ENCODE measurements at regions not wholly inside any gene's neighbourhood (a gene's known extent, or its start where the extent isn't known, plus 50 kb on each side); places are given as distances from the start of the nearest gene placed in this dataset.

GRCh38 chr5:5683174-5683573 is 260.7 kb downstream of the ICE1 start:
- no peak overlapping the region for H3K9ac ChIP-seq (ENCODE audit: low read length)
- no peak overlapping the region for H2AFZ ChIP-seq (ENCODE audit: low read length)
- POLR2A ChIA-PET (ENCODE audit: unreplicated experiment), result no interaction called here
- no peak overlapping the region for H3K4me2 ChIP-seq (ENCODE audit: low read length)
- no peaks in the 10 kb centered on the region for H3K36me3 ChIP-seq (ENCODE audit: low read depth, low read length)
- H3K79me2 ChIP-seq (ENCODE audit: low read length), result no peaks in the 10 kb centered on the region
- no peak overlapping the region for H3K4me3 ChIP-seq (ENCODE audit: low read length)
- no peak for ATAC-seq
- no peaks in the 10 kb centered on the region; the same call in 1 of the 2 replicates for H3K9me2 ChIP-seq (replicated peaks; ENCODE audit: low read length)
- H3K27ac ChIP-seq (ENCODE audit: low read length), result no peak overlapping the region
- H3F3A ChIP-seq (ENCODE audit: low read length, unreplicated experiment), result no peaks in the 10 kb centered on the region
- no TSS peak for BruUV-seq (replicated peaks)
- intact Hi-C loops (cut with micrococcal nuclease), result no loop called here
- H3K9me3 ChIP-seq (ENCODE audit: low read length), result no peaks in the 10 kb centered on the region; the same call in 1 of the 2 replicates
- H3K4me1 ChIP-seq (ENCODE audit: insufficient read depth, low read length), result no peaks in the 10 kb centered on the region
- CTCF ChIA-PET, result no interaction called here
- no peaks in the 10 kb centered on the region for H4K20me1 ChIP-seq (ENCODE audit: low read length)
- H3K27me3 ChIP-seq (ENCODE audit: low read length), result peaks cover 73% of the 10 kb centered on the region
- no peak for TF ChIP-seq EZH2phosphoT487 (IDR thresholded peaks at IDR 0.05; ENCODE audit: borderline replicate concordance, low read length)
- no peak for TF ChIP-seq EZH2 (IDR thresholded peaks at IDR 0.05; ENCODE audit: low read length, unreplicated experiment)
- TF ChIP-seq CTCF (conservative IDR thresholded peaks at IDR 0.05; ENCODE audit: low read depth, low read length), result no peak
- DNase-seq, result no peak

- ChIA-PET POLR2A (ENCODE audit: unreplicated experiment) (no interaction called here), CTCF (no interaction called here)
- Histone ChIP-seq H3K4me2 (ENCODE audit: low read length) (no peak overlapping the region), H2AFZ (ENCODE audit: low read length) (no peak overlapping the region), H3K79me2 (ENCODE audit: low read length) (no peaks in the 10 kb centered on the region), H3K9ac (ENCODE audit: low read length) (no peak overlapping the region), H3K9me2 (replicated peaks; ENCODE audit: low read length) (no peaks in the 10 kb centered on the region), H3K27me3 (ENCODE audit: low read length) (peaks cover 47% of the 10 kb centered on the region), H3K36me3 (ENCODE audit: low read depth, low read length) (no peaks in the 10 kb centered on the region), H3K4me1 (ENCODE audit: insufficient read depth, low read length) (no peaks in the 10 kb centered on the region), H3K4me3 (ENCODE audit: low read length) (no peak overlapping the region), H4K20me1 (ENCODE audit: low read length) (no peaks in the 10 kb centered on the region), H3F3A (ENCODE audit: low read length, unreplicated experiment) (no peaks in the 10 kb centered on the region), H3K27ac (ENCODE audit: low read length) (no peak overlapping the region), H3K9me3 (ENCODE audit: low read length) (no peaks in the 10 kb centered on the region)
- intact Hi-C loops (cut with micrococcal nuclease), result no loop called here
- BruUV-seq (replicated peaks), result no TSS peak
- no peak for TF ChIP-seq EZH2phosphoT487 (IDR thresholded peaks at IDR 0.05; ENCODE audit: borderline replicate concordance, low read length)
- no peak for TF ChIP-seq CTCF (conservative IDR thresholded peaks at IDR 0.05; ENCODE audit: low read depth, low read length)
- TF ChIP-seq EZH2 (IDR thresholded peaks at IDR 0.05; ENCODE audit: low read length, unreplicated experiment), result no peak
- ATAC-seq (no peak), DNase-seq (peak; percentile 19)
These were observed 256.4 kb downstream of the ICE1 start for GRCh38 chr5:5678909-5679308.

DNA sequence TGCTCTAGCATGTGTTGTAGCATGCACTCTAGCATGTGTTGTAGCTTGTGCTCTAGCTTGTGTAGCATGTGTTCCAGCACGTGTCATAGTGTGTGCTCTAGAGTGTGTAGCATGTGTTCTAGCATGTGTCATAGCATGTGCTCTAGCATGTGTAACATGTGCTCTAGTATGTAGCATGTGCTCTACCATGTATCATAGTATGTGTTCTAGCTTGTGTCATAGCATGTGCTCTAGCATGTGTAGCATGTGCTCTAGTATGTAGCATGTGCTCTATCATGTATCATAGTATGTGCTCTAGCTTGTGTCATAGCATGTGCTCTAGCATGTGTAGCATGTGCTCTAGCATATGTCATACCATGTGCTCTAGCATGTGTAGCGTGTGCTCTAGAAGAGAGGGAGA is 255.3 kb downstream of the ICE1 start:
- Histone ChIP-seq H3K27ac (ENCODE audit: low read length) (no peak overlapping the region), H3K79me2 (ENCODE audit: low read length) (no peaks in the 10 kb centered on the region), H3K9me3 (ENCODE audit: low read length) (no peaks in the 10 kb centered on the region), H3K4me3 (ENCODE audit: low read length) (no peak overlapping the region), H3K4me2 (ENCODE audit: low read length) (no peak overlapping the region), H3K36me3 (ENCODE audit: low read depth, low read length) (no peaks in the 10 kb centered on the region), H3K9ac (ENCODE audit: low read length) (no peak overlapping the region), H4K20me1 (ENCODE audit: low read length) (no peaks in the 10 kb centered on the region), H3K9me2 (replicated peaks; ENCODE audit: low read length) (no peaks in the 10 kb centered on the region), H3F3A (ENCODE audit: low read length, unreplicated experiment) (no peaks in the 10 kb centered on the region), H2AFZ (ENCODE audit: low read length) (no peak overlapping the region), H3K27me3 (ENCODE audit: low read length) (peaks cover 54% of the 10 kb centered on the region), H3K4me1 (ENCODE audit: insufficient read depth, low read length) (no peaks in the 10 kb centered on the region)
- POLR2A ChIA-PET (ENCODE audit: unreplicated experiment), result no interaction called here
- no peak for ATAC-seq
- intact Hi-C loops (cut with micrococcal nuclease), result no loop called here
- CTCF ChIA-PET, result no interaction called here
- no TSS peak for BruUV-seq (replicated peaks)
- TF ChIP-seq EZH2phosphoT487 (IDR thresholded peaks at IDR 0.05; ENCODE audit: borderline replicate concordance, low read length) (no peak), EZH2 (IDR thresholded peaks at IDR 0.05; ENCODE audit: low read length, unreplicated experiment) (no peak), CTCF (conservative IDR thresholded peaks at IDR 0.05; ENCODE audit: low read depth, low read length) (no peak)
- DNase-seq, result no peak

Data from PC-3 (cell line).